Thyroid gland (tissue), 4 donors: ENCODE measurements at regions not wholly inside any gene's neighbourhood (a gene's known extent, or its start where the extent isn't known, plus 50 kb on each side); places are given as distances from the start of the nearest gene placed in this dataset.

Experiments
- CTCF ChIP-seq, 6 experiments: fragments of 200-600 bp in 3 of 6; fragments of 450-650 bp in 3 of 6; sonication (generic) in 3 of 6; IDR thresholded peaks; one replicate each; pipeline ENCODE4 v1.5.1; 2016 to 2019; ENCODE audit warnings: antibody characterized with exemption in 6 of 6, mild to moderate bottlenecking in 2 of 6, inconsistent platforms in 1 of 6, moderate library complexity in 1 of 6
- POLR2A ChIP-seq, 2 donors: fragments of 450-650 bp; IDR thresholded peaks; one replicate each; pipeline ENCODE4 v1.6.1; 2017; ENCODE audit warnings: antibody characterized with exemption in 2 of 2, mild to moderate bottlenecking in 2 of 2, moderate library complexity in 1 of 2

GRCh38 chr10:108982159-108982558 lies 941.2 kb downstream of the XPNPEP1 start:
- TF ChIP-seq POLR2A (IDR thresholded peaks at IDR 0.05) (no peak), CTCF (IDR thresholded peaks at IDR 0.05) (no peak)
